ENCODE measurements at regions not wholly inside any gene's neighbourhood (a gene's known extent, or its start where the extent isn't known, plus 50 kb on each side); places are given as distances from the start of the nearest gene placed in this dataset.

DNA sequence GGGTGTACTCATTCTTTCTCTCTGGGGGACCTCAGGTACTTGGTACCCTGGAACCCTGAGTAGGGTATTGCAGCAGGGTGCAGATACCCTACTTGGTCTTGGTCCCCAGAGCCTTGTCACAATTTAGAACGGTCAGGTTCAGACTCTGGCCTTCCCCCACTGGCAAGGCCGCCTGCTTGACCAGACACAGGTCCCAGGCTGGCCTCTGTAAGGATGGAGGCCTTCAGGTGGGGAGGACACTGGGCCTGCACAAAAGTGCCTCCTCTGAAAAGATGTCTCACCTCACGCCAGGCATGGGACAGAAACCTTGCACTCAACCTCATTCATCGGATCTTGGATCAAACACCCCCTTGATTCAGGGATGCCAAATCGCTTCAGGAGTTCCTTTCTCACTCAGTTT, 158.4 kb downstream of the KLF13 start:
- Mint-ChIP-seq H3K27me3 (peaks cover 19 to 30% of the 10 kb centered on the region in 2 donors), H3K4me1 (peaks cover 33 to 64% of the 10 kb centered on the region in 2 donors), H3K27ac (peak overlapping the region; percentile 65), H3K4me3 (peak overlapping the region; percentile 82 to 86), H3K36me3 (peaks cover 6 to 8% of the 10 kb centered on the region in 2 donors), H3K9me3 (peaks cover 0 to 4% of the 10 kb centered on the region in 2 donors)
- ATAC-seq (replicated peaks) (no peak), DNase-seq (no peak)

DNA sequence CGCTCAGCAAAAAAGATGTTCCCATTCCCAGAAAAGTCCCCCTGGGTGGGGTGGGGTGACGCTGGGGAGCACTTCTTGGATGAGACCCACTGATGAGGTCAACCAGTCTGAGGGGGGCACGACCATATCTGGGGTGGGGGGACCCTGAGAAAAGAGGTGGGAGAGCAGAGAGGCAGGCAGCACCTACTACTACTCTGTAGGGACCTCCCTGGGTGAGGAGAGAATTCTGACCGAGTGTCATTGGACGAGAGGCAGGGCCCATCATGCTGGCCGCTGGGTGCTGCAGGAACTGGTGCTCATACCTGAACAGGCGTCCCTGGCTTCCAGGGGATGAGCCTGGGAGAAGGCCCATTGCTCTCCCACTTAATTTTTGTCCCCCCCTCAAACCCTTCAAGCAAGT, 158.8 kb downstream of the KLF13 start:
- peaks cover 33 to 63% of the 10 kb centered on the region in 2 donors for H3K4me1 Mint-ChIP-seq
- peak overlapping the region; percentile 31 for H3K27ac Mint-ChIP-seq
- no peak overlapping the region for H3K4me3 Mint-ChIP-seq
- DNase-seq: no peak
- H3K36me3 Mint-ChIP-seq: peaks cover 6 to 8% of the 10 kb centered on the region in 2 donors
- H3K9me3 Mint-ChIP-seq: peaks cover 0 to 4% of the 10 kb centered on the region in 2 donors
- H3K27me3 Mint-ChIP-seq: peaks cover 19 to 27% of the 10 kb centered on the region in 2 donors
- no peak for ATAC-seq (replicated peaks)

DNA sequence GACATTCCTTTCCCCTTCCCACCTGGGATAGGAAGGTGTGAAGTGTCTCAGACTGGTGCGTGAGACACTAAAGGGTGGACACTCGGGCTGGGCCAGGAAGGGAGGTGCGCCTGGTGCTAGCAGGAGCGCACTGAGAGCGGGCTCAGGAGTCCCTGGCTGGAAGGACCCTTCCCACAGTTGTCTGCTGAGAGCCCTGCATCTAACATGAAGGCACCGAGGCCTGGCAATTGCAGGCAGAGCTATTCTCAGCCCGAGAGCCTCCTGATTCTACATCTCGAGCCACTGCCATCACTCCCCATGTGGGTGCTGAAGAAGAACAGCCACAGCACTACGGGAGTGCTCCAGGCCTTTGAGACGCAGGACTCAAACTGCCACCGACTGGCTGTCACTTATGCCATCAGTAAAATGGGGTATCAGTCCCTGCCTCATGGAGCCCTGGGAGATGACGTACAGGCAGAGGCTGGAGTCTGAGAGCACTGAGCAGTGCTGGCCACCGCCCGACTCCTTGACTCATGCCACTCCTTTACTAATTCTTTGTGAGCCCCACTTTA, 159.4 kb downstream of the KLF13 start:
- ATAC-seq (replicated peaks) (no peak), DNase-seq (no peak)
- no peak overlapping the region for H3K27ac Mint-ChIP-seq
- peaks cover 33 to 60% of the 10 kb centered on the region in 2 donors for H3K4me1 Mint-ChIP-seq
- H3K9me3 Mint-ChIP-seq: peaks cover 3 to 6% of the 10 kb centered on the region in 2 donors
- H3K27me3 Mint-ChIP-seq: peaks cover 22 to 24% of the 10 kb centered on the region in 2 donors
- H3K36me3 Mint-ChIP-seq: peaks cover 8% of the 10 kb centered on the region in 2 donors
- H3K4me3 Mint-ChIP-seq: no peak overlapping the region

DNA sequence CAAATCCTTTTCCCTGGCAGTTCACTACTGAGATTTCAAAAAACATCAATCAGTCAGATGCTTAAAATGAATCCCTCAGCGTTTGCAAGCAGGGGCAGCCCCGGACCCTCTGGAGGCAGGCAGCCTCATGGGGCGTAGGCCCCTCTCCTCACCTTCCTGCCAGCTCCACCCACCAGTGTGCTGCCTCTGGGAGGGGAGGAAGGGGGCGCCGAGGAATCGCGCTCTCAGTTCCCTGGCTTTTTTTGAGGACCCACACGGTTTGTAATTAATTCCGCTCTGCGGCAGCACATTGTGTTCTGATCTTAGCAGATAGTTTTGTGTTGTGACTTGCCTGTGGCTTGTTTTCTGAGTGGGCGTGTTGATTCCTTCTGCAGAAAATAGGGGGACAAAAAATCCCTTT, 159.9 kb downstream of the KLF13 start:
- no peak for ATAC-seq (replicated peaks)
- peaks cover 8 to 13% of the 10 kb centered on the region in 2 donors for H3K36me3 Mint-ChIP-seq
- no peak for DNase-seq
- peaks cover 33 to 60% of the 10 kb centered on the region in 2 donors for H3K4me1 Mint-ChIP-seq
- H3K27ac Mint-ChIP-seq: no peak overlapping the region
- peaks cover 24 to 26% of the 10 kb centered on the region in 2 donors for H3K27me3 Mint-ChIP-seq
- H3K9me3 Mint-ChIP-seq: peaks cover 8 to 9% of the 10 kb centered on the region in 2 donors
- H3K4me3 Mint-ChIP-seq: no peak overlapping the region

DNA sequence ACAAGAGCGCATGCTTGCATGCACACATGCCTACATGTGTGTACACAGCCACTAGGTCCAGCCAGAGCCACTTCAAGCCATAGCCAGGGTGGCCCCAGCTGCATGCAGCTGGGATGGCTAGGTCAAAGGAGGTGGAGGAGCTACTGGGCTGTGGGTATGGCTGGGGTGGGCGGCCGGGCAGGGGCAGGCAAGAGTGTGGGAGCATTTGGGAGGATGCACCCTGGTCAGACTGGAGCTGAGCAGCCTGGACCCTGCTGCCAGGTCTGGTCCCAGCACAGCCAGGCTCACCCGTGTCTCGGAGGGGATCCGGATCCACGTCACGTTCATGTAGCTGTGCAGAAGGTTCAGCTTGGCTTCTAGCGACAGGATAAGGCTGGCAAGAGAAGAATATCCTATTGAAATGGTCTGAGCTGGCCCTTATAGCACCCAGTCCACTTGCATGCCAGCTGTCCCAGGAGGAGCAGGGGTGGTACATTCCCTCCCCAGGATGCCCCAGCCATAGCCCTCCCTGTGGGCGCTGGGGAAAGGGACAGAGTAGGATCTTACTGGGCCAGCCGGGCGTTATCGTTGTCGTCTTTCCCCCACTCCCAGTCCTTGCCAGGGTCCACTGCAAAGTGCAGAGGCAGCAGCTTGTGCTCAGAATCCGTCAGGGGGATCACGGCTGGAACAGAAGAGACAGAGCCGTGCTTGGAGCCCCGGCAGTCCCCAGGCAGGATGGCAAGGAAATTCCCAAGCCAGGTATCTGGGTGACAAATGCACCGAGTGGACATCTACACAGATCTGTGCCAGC, 160.5 kb downstream of the KLF13 start:
- DNase-seq (no peak), ATAC-seq (replicated peaks) (no peak)
- peaks cover 12% of the 10 kb centered on the region in 2 donors for H3K9me3 Mint-ChIP-seq
- H3K36me3 Mint-ChIP-seq: peaks cover 8 to 13% of the 10 kb centered on the region in 2 donors
- no peak overlapping the region for H3K27ac Mint-ChIP-seq
- H3K27me3 Mint-ChIP-seq: peaks cover 19 to 21% of the 10 kb centered on the region in 2 donors
- H3K4me3 Mint-ChIP-seq: no peak overlapping the region
- H3K4me1 Mint-ChIP-seq: peaks cover 33 to 60% of the 10 kb centered on the region in 2 donors

DNA sequence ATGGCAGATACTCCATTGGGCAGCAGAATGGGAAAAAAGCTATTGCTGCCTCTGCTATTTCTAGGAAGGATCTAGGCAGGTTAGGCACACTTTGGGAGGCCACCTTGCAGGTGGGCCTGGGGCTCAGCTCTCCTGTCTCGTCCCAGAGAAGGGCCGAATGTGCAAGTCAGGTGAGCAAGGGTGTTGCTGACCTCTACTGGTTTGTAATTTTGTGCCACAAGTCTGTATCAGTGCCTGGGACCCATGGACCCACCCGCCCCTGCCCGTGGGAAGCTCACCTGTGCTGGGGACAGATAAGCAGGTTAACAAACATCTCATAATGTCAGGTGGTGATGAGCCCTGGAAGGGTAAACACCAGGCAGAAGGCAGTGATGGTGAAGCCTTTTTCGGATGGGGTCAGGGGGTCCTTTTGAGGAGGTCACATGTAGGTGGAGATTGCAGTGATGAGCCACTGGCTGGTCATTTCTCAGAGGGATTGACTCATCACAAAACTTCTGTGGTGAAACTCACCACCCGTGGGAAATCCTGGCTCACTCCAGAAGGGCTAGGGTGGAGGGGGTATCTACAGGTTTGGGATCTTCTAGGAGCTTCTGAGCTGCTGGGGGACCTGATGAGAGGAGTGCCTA, 161.3 kb downstream of the KLF13 start:
- H3K4me1 Mint-ChIP-seq: peaks cover 30 to 56% of the 10 kb centered on the region in 2 donors

DNA sequence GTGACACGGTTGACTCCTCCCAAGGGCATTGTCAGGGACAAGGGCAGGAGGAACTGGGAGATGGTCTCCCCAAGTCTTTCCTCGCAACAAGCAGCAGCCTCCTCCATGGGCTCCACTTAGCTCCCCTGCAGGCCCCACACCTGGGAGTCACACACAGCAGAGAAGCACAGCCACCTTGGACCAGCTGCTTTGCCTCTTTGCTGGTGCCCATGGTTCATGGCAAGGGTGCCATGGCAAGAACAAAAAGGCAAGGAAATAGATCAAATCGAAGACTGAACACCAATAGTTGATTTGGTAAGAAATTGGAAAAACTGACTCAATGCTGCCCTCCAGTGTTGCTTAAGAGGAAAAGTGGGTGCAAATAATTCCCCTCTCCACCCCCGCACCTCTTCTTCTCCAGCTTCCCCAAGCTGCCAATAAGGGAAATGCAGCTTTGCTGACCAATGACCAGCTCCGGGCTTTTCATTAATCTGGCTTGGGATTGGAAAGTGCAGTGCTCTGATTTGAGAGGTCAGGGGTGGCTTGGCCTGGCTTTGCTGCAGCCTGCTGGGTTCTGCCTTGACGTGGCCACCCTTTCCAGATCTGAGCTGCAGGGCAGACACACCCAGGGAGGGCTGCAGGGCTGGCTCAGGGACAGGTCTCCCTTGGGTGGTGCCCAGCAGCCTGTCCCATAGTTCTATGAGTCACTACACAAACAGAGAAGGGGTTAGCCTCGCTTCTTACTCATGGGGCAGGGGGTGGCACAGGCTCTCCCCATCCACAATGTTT, 162.0 kb downstream of the KLF13 start:
- H3K9me3 Mint-ChIP-seq: peaks cover 12 to 14% of the 10 kb centered on the region in 2 donors
- peak overlapping the region; percentile 80 for H3K27ac Mint-ChIP-seq
- H3K4me3 Mint-ChIP-seq: peak overlapping the region; percentile 7 to 25
- peaks cover 29 to 53% of the 10 kb centered on the region in 2 donors for H3K4me1 Mint-ChIP-seq
- ATAC-seq (replicated peaks) (peak; percentile 54 to 63), DNase-seq (peak; percentile 37)
- H3K36me3 Mint-ChIP-seq: peaks cover 6 to 13% of the 10 kb centered on the region in 2 donors
- peaks cover 8 to 16% of the 10 kb centered on the region in 2 donors for H3K27me3 Mint-ChIP-seq

More for the DNA sequence above, 161.3 kb downstream of the KLF13 start:
- Mint-ChIP-seq H3K27ac (peak overlapping the region; percentile 80), H3K36me3 (peaks cover 7 to 13% of the 10 kb centered on the region in 2 donors), H3K9me3 (peaks cover 12 to 14% of the 10 kb centered on the region in 2 donors), H3K4me3 (peak overlapping the region; percentile 7 to 25), H3K27me3 (peaks cover 11 to 17% of the 10 kb centered on the region in 2 donors)
- peak; percentile 46 to 67 for ATAC-seq (replicated peaks)
- DNase-seq: peak; percentile 45

DNA sequence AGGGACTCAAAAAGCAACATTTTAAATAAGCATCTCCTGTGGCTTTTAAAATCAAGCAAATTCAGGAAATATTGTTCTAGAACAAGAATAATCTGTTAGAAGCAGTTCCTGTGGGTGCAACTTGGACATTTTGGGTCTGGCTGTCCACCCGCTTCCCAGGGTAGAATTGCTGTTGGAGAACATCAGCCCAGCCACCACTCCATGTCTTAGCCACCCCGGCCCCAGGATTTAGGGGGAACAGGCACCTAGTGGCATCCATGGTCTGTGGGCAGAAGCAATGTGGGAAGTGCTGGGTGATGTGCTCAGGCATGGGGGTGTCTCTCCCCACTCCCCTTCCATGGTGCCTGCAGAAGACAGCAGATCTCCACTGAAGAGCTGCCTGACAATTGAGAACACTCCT, 162.6 kb downstream of the KLF13 start:
- DNase-seq (no peak), ATAC-seq (replicated peaks) (no peak)
- peaks cover 3 to 10% of the 10 kb centered on the region in 2 donors for H3K36me3 Mint-ChIP-seq
- peaks cover 12 to 13% of the 10 kb centered on the region in 2 donors for H3K9me3 Mint-ChIP-seq
- H3K4me1 Mint-ChIP-seq: peaks cover 28 to 50% of the 10 kb centered on the region in 2 donors
- H3K4me3 Mint-ChIP-seq: no peak overlapping the region
- H3K27ac Mint-ChIP-seq: no peak overlapping the region
- peaks cover 5 to 14% of the 10 kb centered on the region in 2 donors for H3K27me3 Mint-ChIP-seq

DNA sequence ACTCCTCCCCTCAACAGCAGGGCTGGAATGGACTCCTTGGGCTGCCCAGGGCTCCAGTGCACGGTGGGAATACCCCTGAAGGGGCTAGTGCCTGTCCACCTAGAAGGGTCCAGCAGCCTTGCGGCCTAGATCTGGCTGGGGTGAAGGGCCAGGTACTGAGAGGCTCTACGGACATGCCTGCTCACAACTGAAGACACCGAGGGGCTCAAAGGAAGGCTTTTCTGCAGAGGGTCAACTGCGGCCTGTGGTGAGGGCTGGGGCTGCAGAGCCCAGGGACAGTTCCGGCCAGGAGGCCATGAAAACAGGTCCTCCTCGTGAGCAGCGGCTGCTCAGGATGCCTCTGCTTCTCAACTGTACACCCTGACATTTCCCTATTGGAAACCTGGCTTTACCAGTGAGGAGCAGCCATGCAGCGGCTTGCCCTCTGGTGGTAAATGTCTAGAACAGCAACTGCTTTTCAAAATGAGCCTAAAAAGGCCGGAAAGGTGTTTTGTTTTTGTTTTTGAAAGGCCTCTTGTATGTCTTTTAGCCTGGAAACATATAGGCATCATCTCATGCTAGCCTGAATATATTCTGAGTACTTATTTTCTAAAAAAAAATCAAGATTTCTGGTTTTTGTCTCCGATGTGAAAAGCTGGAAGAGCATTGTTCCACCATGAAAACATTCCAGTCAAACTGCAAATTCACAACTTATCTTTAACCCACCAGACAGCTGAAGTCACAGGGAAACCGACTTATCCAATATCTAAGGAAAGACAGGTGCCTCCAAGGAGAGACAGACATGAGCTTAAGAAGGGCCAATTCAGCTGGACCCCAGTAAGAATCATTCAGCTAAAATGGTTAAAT, 163.4 kb downstream of the KLF13 start:
- peaks cover 0 to 7% of the 10 kb centered on the region in 2 donors for H3K27me3 Mint-ChIP-seq
- no peak overlapping the region for H3K27ac Mint-ChIP-seq
- H3K9me3 Mint-ChIP-seq: peaks cover 10 to 12% of the 10 kb centered on the region in 2 donors
- ATAC-seq (replicated peaks) (peak; percentile 33), DNase-seq (no peak)
- peaks cover 0 to 7% of the 10 kb centered on the region in 2 donors for H3K36me3 Mint-ChIP-seq
- H3K4me1 Mint-ChIP-seq: peaks cover 26 to 45% of the 10 kb centered on the region in 2 donors
- H3K4me3 Mint-ChIP-seq: no peak overlapping the region

DNA sequence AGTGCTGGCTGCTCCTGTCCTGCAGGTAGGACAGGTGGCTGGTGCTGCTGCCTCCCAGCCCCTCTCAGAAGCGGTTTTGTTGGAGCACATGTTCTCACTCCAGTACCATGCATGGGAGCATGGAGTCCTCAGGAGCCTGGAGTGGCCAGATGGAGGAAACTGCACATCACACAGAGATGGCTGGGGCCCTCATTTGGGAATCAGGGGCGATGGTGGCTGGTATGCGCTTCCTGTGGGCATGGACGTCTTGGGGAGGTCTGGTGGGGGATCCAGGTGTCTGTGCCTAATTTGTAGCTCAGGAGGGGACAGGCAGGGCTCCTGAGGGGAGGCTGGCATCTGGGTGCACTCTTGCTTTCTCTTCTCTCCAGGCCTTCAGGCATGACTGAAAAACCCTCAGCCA, 168.2 kb downstream of the KLF13 start:
- Mint-ChIP-seq H3K36me3 (peaks cover 0 to 7% of the 10 kb centered on the region in 2 donors), H3K27me3 (peaks cover 0 to 12% of the 10 kb centered on the region in 2 donors), H3K27ac (peak overlapping the region; percentile 7), H3K4me3 (no peak overlapping the region), H3K4me1 (peaks cover 1 to 5% of the 10 kb centered on the region in 2 donors), H3K9me3 (peaks cover 10 to 12% of the 10 kb centered on the region in 2 donors)
- ATAC-seq (replicated peaks): no peak
- DNase-seq: no peak

DNA sequence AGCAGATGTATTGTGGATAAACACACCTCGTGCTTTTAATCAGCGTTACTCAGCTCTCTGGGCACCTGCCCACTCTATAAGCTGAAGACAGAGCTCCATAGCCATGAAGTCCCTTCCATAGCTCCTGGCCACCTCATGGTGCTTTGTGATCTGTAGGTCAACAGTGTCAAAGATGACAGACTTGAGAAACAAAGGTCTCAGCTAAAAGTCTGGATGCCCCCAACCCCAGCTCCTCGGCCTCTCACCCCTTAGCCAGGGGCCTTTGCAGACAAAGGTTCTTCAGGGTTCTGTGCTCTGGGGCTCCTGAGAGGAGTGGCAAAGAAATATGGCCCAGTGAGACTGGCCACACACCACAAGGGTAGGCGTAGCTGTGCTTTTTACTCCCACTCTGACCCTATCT, 168.6 kb downstream of the KLF13 start:
- H3K9me3 Mint-ChIP-seq: peaks cover 10 to 12% of the 10 kb centered on the region in 2 donors
- H3K4me1 Mint-ChIP-seq: peaks cover 0 to under 1% of the 10 kb centered on the region in 2 donors
- no peak overlapping the region for H3K4me3 Mint-ChIP-seq
- peaks cover under 1 to 15% of the 10 kb centered on the region in 2 donors for H3K27me3 Mint-ChIP-seq
- DNase-seq (no peak), ATAC-seq (replicated peaks) (no peak)
- no peak overlapping the region for H3K27ac Mint-ChIP-seq
- peaks cover 0 to 7% of the 10 kb centered on the region in 2 donors for H3K36me3 Mint-ChIP-seq

DNA sequence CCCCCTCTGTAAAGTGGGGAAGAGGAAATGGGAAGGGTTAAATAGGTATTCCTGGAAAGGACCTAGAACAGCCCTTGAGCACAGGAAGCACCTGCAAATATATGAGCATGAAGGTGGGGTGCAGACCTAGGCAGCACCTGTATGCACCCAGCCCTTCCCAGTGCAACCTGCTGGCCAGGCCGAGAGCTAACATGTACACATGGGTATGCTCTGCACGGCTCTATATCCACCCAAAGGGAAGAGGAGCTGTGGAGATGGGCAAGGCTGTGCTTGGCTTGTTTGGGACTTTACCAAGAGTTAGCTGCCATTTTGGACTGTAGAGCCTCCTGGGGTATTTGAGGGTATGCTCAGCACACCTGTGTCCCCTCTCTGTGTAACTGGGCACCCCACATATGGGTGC, 171.2 kb downstream of the KLF13 start:
- no peak overlapping the region for H3K27ac Mint-ChIP-seq
- ATAC-seq (replicated peaks) (no peak), DNase-seq (no peak)
- H3K27me3 Mint-ChIP-seq: peaks cover 12 to 18% of the 10 kb centered on the region in 2 donors
- peaks cover 2 to 8% of the 10 kb centered on the region in 2 donors for H3K4me1 Mint-ChIP-seq
- H3K9me3 Mint-ChIP-seq: no peaks in the 10 kb centered on the region
- H3K4me3 Mint-ChIP-seq: no peak overlapping the region
- H3K36me3 Mint-ChIP-seq: no peaks in the 10 kb centered on the region

DNA sequence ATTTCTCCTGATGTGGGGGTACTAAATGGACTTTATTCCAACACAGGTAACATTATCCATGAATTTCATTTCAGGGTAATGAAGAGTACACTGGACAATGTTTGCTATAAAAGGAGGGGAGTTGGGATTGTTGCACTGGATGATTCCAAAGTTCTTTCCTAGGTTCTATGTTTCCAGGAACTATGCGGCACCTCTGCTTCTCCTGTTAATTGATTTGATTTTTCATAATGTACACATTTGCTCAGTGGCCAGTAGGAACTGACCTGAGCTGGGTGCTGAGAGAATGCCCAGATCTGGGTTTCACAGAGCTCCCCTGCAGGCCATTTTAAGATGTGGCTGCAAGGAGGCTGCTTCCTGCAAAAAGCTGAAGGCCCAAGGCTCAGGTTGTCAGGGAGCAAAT, 171.7 kb downstream of the KLF13 start:
- H3K27ac Mint-ChIP-seq: no peak overlapping the region
- H3K4me1 Mint-ChIP-seq: peaks cover 2 to 8% of the 10 kb centered on the region in 2 donors
- DNase-seq (no peak), ATAC-seq (replicated peaks) (no peak)
- H3K27me3 Mint-ChIP-seq: peaks cover 12 to 22% of the 10 kb centered on the region in 2 donors
- no peaks in the 10 kb centered on the region for H3K9me3 Mint-ChIP-seq
- no peaks in the 10 kb centered on the region for H3K36me3 Mint-ChIP-seq
- H3K4me3 Mint-ChIP-seq: no peak overlapping the region
